ENCODE measurements at regions not wholly inside any gene's neighbourhood (a gene's known extent, or its start where the extent isn't known, plus 50 kb on each side); places are given as distances from the start of the nearest gene placed in this dataset.
A peak's percentile ranks its signal among the peaks of the same experiment; 100 is the strongest.
"Not testable (repeated sequence)": the region's sequence is repeated elsewhere in the genome, so short reads cannot be mapped to it uniquely, and the experiment has no call there.

- Mint-ChIP-seq H3K27ac (no peak overlapping the region), H3K4me1 (no peaks in the 10 kb centered on the region), H3K27me3 (peaks cover 0 to 4% (median 0%) of the 10 kb centered on the region in 5 donors), H3K36me3 (no peaks in the 10 kb centered on the region), H3K9me3 (peaks cover 0 to 2% (median 0%) of the 10 kb centered on the region in 9 donors), H3K4me3 (no peak overlapping the region)
- POLR2A ChIA-PET = no interaction called here
- DNase-seq (no peak), ATAC-seq (no peak)
Measured at GRCh38 chr6:14775528-14775927, 470.3 kb upstream of the JARID2 start.

GRCh38 chr6:14776307-14776706, 469.6 kb upstream of the JARID2 start:
- no peak overlapping the region for H3K27ac Mint-ChIP-seq
- no peak overlapping the region for H3K4me3 Mint-ChIP-seq
- H3K4me1 Mint-ChIP-seq = no peaks in the 10 kb centered on the region
- POLR2A ChIA-PET = no interaction called here
- ATAC-seq (no peak), DNase-seq (no peak)
- peaks cover 0 to 3% (median 0%) of the 10 kb centered on the region in 9 donors for H3K9me3 Mint-ChIP-seq
- H3K36me3 Mint-ChIP-seq = no peaks in the 10 kb centered on the region
- H3K27me3 Mint-ChIP-seq = peaks cover 0 to 4% (median 0%) of the 10 kb centered on the region in 5 donors

- ATAC-seq (no peak), DNase-seq (peak in 1 of 10 donors; percentile 15)
- H3K27me3 Mint-ChIP-seq = no peaks in the 10 kb centered on the region
- H3K36me3 Mint-ChIP-seq = no peaks in the 10 kb centered on the region
- H3K4me3 Mint-ChIP-seq = no peak overlapping the region
- H3K9me3 Mint-ChIP-seq = peaks cover 0 to 3% (median 0%) of the 10 kb centered on the region in 9 donors
- POLR2A ChIA-PET = interaction anchor here (1.0 kb wide), 1 partner anchor 56 kb away, joined by 3 read pairs; no protein-coding TSS in a partner anchor
- H3K27ac Mint-ChIP-seq = no peak overlapping the region
- peaks cover 2 to 14% (median 7%) of the 10 kb centered on the region in 4 donors for H3K4me1 Mint-ChIP-seq
Measured at GRCh38 chr6:14781772-14782525, 463.9 kb upstream of the JARID2 start.

GRCh38 chr6:14782921-14783464, 462.9 kb upstream of the JARID2 start:
- DNase-seq = peak in 1 of 10 donors; percentile 30
- POLR2A ChIA-PET, H3K36me3 Mint-ChIP-seq, ATAC-seq, H3K4me3 Mint-ChIP-seq, H3K27ac Mint-ChIP-seq, H3K27me3 Mint-ChIP-seq, H3K9me3 Mint-ChIP-seq: not testable (repeated sequence)
- peaks cover 2 to 14% (median 7%) of the 10 kb centered on the region in 4 donors for H3K4me1 Mint-ChIP-seq

GRCh38 chr6:14783594-14783993, 462.3 kb upstream of the JARID2 start:
- ATAC-seq (no peak), DNase-seq (peak in 1 of 10 donors; percentile 45)
- H3K27ac Mint-ChIP-seq = no peak overlapping the region
- no peaks in the 10 kb centered on the region for H3K36me3 Mint-ChIP-seq
- H3K27me3 Mint-ChIP-seq = peaks cover 0 to 1% (median 0%) of the 10 kb centered on the region in 5 donors
- POLR2A ChIA-PET = no interaction called here
- H3K9me3 Mint-ChIP-seq = peaks cover 0 to 3% (median 0%) of the 10 kb centered on the region in 9 donors
- H3K4me1 Mint-ChIP-seq = peaks cover 2 to 14% (median 7%) of the 10 kb centered on the region in 4 donors
- no peak overlapping the region for H3K4me3 Mint-ChIP-seq

- peak in 4 of 10 donors; percentile 11 to 36 (median 22) for DNase-seq
- POLR2A ChIA-PET = interaction anchor here (1.0 kb wide), 1 partner anchor 1073 kb away, joined by 6 read pairs; the partner anchor contains the start of gene RANBP9
- no peaks in the 10 kb centered on the region for H3K36me3 Mint-ChIP-seq
- H3K4me1 Mint-ChIP-seq = peaks cover 2 to 14% (median 7%) of the 10 kb centered on the region in 4 donors
- peaks cover 0 to 3% (median 0%) of the 10 kb centered on the region in 9 donors for H3K9me3 Mint-ChIP-seq
- H3K27me3 Mint-ChIP-seq = peaks cover 0 to 1% (median 0%) of the 10 kb centered on the region in 5 donors
- H3K27ac Mint-ChIP-seq = peak overlapping the region in 9 of 10 donors; percentile 49 to 91 (median 84)
- ATAC-seq = peak; percentile 59 to 71
- peak overlapping the region; percentile 11 to 72 (median 56) for H3K4me3 Mint-ChIP-seq
Measured at GRCh38 chr6:14784596-14785492, 461.0 kb upstream of the JARID2 start.

- ATAC-seq (no peak), DNase-seq (no peak)
- Mint-ChIP-seq H3K4me1 (peaks cover 2 to 14% (median 7%) of the 10 kb centered on the region in 4 donors), H3K27ac (peak overlapping the region in 1 of 10 donors; percentile 85), H3K27me3 (peaks cover 0 to 1% (median 0%) of the 10 kb centered on the region in 5 donors), H3K4me3 (no peak overlapping the region), H3K9me3 (peaks cover 0 to 3% (median 0%) of the 10 kb centered on the region in 9 donors), H3K36me3 (no peaks in the 10 kb centered on the region)
- POLR2A ChIA-PET = no interaction called here
Measured at GRCh38 chr6:14785493-14785790, 460.4 kb upstream of the JARID2 start.

GRCh38 chr6:14786008-14786407, 459.9 kb upstream of the JARID2 start:
- Mint-ChIP-seq H3K27me3 (peaks cover 0 to 1% (median 0%) of the 10 kb centered on the region in 5 donors), H3K9me3 (peaks cover 0 to 3% (median 0%) of the 10 kb centered on the region in 9 donors), H3K36me3 (no peaks in the 10 kb centered on the region), H3K27ac (no peak overlapping the region), H3K4me3 (no peak overlapping the region), H3K4me1 (peaks cover 2 to 14% (median 7%) of the 10 kb centered on the region in 4 donors)
- POLR2A ChIA-PET = no interaction called here
- no peak for ATAC-seq
- peak in 1 of 10 donors; percentile 13 for DNase-seq

- no peak for ATAC-seq
- Mint-ChIP-seq H3K4me3 (no peak overlapping the region), H3K9me3 (no peaks in the 10 kb centered on the region), H3K4me1 (peaks cover 2 to 14% (median 7%) of the 10 kb centered on the region in 4 donors), H3K27ac (no peak overlapping the region), H3K27me3 (peaks cover 0 to 1% (median 0%) of the 10 kb centered on the region in 5 donors), H3K36me3 (no peaks in the 10 kb centered on the region)
- DNase-seq = no peak
- POLR2A ChIA-PET = no interaction called here
Measured at GRCh38 chr6:14786455-14786854, 459.4 kb upstream of the JARID2 start.

GRCh38 chr6:14787250-14787649, 458.6 kb upstream of the JARID2 start:
- Mint-ChIP-seq H3K4me3 (no peak overlapping the region), H3K9me3 (no peaks in the 10 kb centered on the region), H3K27ac (no peak overlapping the region), H3K36me3 (no peaks in the 10 kb centered on the region), H3K4me1 (peaks cover 2 to 14% (median 7%) of the 10 kb centered on the region in 4 donors), H3K27me3 (peaks cover 0 to 1% (median 0%) of the 10 kb centered on the region in 5 donors)
- ATAC-seq (no peak), DNase-seq (no peak)
- POLR2A ChIA-PET = no interaction called here

- Mint-ChIP-seq H3K36me3 (no peaks in the 10 kb centered on the region), H3K27me3 (peaks cover 0 to 1% (median 0%) of the 10 kb centered on the region in 5 donors), H3K9me3 (no peaks in the 10 kb centered on the region), H3K27ac (no peak overlapping the region), H3K4me3 (no peak overlapping the region), H3K4me1 (peaks cover 2 to 14% (median 7%) of the 10 kb centered on the region in 4 donors)
- ATAC-seq = no peak
- POLR2A ChIA-PET = no interaction called here
- peak in 1 of 10 donors; percentile 15 for DNase-seq
Measured at GRCh38 chr6:14787677-14788076, 458.2 kb upstream of the JARID2 start.

GRCh38 chr6:14789996-14790395, 455.9 kb upstream of the JARID2 start:
- no peaks in the 10 kb centered on the region for H3K9me3 Mint-ChIP-seq
- DNase-seq = peak in 1 of 10 donors; percentile 6
- H3K27ac Mint-ChIP-seq = no peak overlapping the region
- POLR2A ChIA-PET = no interaction called here
- H3K4me3 Mint-ChIP-seq = no peak overlapping the region
- peaks cover 0 to 1% (median 0%) of the 10 kb centered on the region in 5 donors for H3K27me3 Mint-ChIP-seq
- ATAC-seq = no peak
- peaks cover 1 to 10% (median 3%) of the 10 kb centered on the region in 4 donors for H3K4me1 Mint-ChIP-seq
- H3K36me3 Mint-ChIP-seq = no peaks in the 10 kb centered on the region

Data from naive thymus-derived CD8-positive, alpha-beta T cell (primary cell).